ENCODE measurements at regions not wholly inside any gene's neighbourhood (a gene's known extent, or its start where the extent isn't known, plus 50 kb on each side); places are given as distances from the start of the nearest gene placed in this dataset.

GRCh38 chr12:3336606-3337311 lies 154.2 kb upstream of the PRMT8 start:
- DNase-seq (ENCODE audit: low spot score) = peak; percentile 91

DNA sequence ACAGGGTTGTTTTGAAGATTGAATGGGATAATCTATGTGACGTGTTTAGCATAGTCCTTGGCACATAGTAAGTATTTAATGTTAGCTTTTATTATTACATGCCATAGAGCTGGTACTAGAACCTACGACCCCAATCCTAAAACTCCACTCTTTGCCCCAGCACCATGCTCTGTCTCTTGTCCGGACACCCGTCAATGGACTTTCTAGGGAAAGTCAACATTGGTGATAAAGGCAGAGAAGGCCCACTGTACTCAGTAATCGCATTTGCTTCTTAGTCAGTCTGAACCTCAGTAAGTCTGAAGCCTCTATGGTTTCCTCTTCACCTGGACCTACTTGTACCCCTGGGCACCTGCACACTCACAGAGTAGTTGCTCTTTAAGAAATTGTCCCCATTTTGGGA lies 153.1 kb upstream of the PRMT8 start:
- DNase-seq (ENCODE audit: low spot score) = no peak

GRCh38 chr12:3339221-3339620 lies 151.8 kb upstream of the PRMT8 start:
- no peak for DNase-seq (ENCODE audit: low spot score)

DNA sequence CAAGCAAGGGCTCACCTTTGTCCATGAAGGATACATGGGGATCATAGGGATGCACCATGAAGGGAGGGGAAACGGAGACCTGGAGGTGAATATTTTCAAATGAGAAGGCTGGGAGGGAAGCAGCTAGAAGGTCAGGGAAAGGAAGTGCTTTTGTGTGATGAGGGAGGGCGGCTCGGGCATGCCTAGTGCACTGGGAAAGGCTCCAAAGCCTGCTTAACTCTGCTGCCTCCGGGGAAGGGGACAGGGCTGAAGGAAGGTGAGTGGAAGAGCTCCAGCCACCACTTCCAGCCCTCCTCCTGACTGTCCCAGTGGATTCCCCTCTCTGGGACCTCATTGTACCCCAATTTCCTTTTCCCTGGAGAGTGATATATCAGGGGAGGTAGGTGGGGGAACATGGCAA lies 149.4 kb upstream of the PRMT8 start:
- DNase-seq (ENCODE audit: low spot score) = no peak

DNA sequence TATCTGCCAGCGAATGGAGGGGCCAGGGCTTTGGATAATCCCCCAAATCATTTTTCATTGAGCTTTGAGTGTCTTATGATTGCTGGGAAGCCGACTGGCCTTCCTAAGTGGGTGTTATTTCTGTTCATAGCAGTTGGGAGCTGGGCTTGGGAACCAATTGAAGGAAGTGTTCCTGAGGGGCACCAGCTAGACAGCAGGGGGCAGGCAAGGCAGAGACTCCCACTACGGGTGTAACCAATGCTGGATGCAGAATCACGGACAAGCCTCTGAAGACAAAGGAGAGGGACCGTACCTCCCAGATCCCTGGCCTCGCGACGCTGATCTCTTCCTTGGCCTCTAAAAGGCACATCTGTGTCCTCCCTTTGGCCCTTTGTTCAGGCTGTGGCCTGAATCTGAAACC lies 149.0 kb upstream of the PRMT8 start:
- peak; percentile 82 for DNase-seq (ENCODE audit: low spot score)

- no peak for DNase-seq (ENCODE audit: low spot score)
Observed at GRCh38 chr12:3348055-3348454, 142.9 kb upstream of the PRMT8 start.

- no peak for DNase-seq (ENCODE audit: low spot score)
Observed at GRCh38 chr12:3350432-3350831, 140.6 kb upstream of the PRMT8 start.

- DNase-seq (ENCODE audit: low spot score) = no peak
Observed at GRCh38 chr12:3351731-3352130, 139.3 kb upstream of the PRMT8 start.

DNA sequence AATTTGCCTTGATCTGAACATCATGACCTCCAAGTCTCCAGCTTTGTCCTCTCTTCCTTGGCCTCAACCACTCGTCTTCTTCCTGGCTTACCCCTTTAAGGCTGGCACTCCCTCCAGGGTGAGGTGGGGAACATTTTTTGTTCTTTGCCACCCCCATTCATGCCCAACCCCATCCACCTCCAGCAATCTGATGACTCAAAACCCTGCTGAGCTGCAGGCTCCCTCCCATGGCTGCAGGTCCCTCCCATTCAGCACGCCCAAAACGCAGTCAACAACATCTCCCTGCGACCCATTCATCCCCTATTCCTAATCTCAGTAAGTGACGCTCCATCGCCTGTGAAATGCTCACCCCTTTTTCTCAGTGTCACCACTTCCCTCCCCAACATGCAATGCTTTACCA lies 138.8 kb upstream of the PRMT8 start:
- no peak for DNase-seq (ENCODE audit: low spot score)

- no peak for DNase-seq (ENCODE audit: low spot score)
Observed at GRCh38 chr12:3353621-3354020, 137.4 kb upstream of the PRMT8 start.

GRCh38 chr12:3354586-3354985 lies 136.4 kb upstream of the PRMT8 start:
- no peak for DNase-seq (ENCODE audit: low spot score)

DNA sequence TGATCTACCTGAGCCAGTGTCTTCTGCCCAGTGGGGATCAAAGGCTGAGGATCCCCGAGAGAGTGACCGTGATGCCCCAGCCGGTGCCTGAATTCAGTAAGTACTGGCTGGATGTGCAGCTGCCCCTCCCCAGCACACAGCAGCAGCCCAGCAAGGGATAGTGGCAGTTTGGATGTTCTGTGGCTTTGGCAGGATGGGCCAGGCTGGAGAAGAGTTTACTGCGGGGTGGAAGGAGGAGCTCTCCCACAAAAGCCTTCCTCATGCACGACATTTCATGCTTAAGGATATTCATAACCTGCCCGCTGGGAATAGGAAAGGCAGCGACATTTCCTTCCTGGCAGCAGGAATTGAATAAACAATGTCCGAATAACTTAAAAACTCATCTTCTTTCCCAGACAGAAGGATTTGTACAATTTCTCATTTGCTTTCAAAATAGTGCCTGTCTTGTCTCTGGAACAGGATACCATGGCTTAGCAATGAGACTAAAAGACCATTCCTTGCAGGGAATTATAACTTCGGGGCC lies 135.6 kb upstream of the PRMT8 start:
- no peak for DNase-seq (ENCODE audit: low spot score)

DNA sequence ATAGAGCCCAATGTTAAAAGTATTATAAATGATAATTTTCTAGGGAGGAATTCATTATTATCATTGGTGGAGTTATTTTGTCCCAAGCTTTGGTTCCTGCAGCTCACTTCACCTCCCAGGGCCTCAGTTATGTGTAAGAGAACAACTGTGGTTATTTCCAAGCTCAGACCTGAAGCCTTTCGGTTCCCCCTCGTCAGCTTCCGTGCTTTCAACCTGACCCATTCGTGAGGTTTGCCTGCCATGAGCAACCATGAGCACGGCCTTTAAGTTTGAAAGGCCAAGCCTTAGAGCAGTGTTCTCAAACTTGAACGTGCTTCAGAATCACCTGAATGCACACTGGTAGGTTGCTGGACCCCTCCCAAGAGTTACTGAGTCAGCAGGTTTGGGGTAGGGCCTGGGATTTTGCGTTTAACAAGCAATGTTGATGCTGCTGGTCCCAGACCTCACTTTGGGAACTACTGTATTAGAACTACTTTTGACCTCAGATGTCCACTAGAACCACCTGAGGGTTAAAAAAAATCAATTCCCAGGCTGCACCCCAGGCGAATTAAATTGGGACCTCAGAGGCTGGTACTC lies 133.0 kb upstream of the PRMT8 start:
- DNase-seq (ENCODE audit: low spot score) = no peak

DNA sequence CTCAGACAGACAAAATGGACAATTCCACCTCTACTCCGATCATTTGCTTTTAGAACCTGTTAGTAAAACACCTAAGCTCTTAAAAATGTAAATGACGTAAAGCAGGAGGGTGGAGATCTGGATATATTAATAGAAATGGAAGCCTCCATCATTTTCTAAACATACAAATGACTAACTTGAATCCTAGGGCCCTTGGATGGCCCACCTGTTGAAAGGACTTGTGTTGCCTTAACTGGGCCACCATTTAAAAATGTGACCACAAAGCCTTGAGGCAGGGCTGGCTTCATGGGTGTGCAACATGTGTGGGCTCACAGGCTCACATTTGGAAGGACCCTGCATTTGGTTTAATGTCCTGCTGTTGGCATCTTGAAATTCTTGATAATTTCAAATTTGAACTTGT lies 131.5 kb upstream of the PRMT8 start:
- DNase-seq (ENCODE audit: low spot score) = no peak

GRCh38 chr12:3361146-3361545 lies 129.9 kb upstream of the PRMT8 start:
- DNase-seq (ENCODE audit: low spot score) = no peak

- DNase-seq (ENCODE audit: low spot score) = no peak
Observed at GRCh38 chr12:3362737-3363136, 128.3 kb upstream of the PRMT8 start.

DNA sequence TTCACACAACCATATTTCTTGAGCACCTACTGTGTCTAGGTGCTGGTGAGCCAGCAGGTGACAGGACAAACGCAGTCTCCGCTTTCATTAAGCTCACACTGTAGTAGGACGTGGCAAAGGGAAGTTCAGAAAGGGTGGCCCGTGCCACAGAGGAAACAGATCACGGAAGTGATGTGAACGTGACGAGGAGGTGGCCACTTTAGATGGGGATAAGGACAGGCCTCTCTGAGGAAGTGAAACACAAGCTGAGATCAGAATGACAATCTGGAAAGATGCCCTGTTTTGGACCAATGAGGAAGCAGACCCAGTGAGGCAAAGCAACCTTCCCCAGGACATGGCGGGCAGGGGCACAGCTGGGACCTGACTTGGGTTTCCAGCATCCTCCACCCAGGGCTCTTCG lies 127.4 kb upstream of the PRMT8 start:
- no peak for DNase-seq (ENCODE audit: low spot score)

- no peak for DNase-seq (ENCODE audit: low spot score)
Observed at GRCh38 chr12:3364226-3364625, 126.8 kb upstream of the PRMT8 start.

DNA sequence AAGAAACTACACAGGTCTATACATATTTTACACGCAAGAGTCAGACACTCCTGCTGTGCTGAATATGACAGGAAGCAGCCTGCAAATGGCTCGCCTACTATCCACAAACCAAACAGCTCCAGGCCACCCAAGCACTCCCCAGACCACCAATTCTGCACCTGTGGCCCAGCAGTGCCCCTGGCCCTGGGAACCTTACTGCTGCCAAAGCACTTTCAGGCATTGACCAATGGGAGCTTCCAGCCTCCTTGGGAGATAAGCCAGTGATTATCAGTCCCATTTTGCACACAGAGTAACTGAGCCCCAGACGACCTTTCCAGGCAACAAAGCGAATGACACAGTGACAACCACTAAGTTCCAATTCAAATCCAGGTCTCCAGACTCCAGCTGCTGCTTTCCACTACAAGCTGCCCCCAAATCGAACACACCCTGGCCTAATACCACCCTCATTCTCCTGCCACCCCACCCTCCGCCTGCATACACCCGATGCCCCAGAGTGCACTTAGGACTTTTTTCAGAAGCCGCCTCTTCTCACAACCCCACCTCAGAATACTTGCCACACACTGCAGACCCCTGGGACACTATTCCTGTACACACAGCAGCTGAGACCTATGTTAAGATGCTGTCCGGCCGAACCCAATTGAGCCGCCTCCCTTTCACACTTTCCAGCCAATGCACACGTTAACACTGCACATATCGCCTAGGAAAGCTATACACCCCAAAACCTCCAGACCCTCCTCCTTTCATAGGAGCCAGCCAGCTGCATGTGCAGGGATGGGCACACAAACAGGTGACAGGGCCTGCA lies 126.1 kb upstream of the PRMT8 start:
- no peak for DNase-seq (ENCODE audit: low spot score)

DNA sequence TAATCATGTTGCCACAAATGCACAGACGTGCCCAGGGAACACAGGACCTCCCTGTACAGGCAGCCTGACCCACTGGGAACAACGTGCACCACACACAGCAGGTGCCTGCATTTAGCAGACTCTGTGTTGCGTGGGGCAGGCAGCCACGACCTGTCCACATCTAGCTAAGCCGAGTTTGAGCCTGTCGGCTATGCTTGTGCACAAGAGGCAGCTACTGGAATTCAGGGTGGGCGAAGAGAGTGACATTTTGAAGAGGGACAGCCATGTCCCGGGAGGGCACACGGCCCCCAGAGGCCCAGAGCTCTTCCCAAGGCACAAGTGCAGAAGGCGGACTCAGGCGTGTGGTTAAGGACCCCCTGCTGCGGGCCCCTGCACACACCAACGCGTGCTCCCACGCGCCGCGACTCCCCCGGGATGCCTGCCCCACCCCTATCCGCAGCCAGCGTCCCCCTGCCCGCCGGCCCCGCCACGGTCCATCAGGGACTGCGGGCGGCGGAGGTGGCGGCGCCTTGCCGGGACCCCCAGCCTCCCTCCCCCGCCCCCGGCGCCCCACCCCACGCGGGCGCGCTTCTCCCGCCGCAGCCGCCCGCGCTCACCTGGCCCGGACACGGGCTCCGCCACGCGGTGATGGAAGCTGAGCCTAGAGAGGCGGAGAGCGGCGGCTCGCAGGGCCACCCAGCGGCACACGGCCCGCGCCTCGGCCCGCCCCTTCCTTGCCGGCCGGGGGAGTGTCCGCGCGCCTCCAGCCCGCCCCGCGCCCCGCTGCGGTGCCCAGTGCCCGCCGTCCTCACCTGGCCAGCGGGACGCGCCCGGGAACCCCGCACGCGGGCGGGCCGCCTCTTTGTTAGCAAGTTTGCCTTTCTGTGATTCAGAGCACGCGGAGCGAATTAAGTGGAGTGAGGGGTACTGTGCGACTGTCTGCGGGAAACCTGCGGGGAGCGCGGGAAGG lies 125.3 kb upstream of the PRMT8 start:
- DNase-seq (ENCODE audit: low spot score) = no peak

DNA sequence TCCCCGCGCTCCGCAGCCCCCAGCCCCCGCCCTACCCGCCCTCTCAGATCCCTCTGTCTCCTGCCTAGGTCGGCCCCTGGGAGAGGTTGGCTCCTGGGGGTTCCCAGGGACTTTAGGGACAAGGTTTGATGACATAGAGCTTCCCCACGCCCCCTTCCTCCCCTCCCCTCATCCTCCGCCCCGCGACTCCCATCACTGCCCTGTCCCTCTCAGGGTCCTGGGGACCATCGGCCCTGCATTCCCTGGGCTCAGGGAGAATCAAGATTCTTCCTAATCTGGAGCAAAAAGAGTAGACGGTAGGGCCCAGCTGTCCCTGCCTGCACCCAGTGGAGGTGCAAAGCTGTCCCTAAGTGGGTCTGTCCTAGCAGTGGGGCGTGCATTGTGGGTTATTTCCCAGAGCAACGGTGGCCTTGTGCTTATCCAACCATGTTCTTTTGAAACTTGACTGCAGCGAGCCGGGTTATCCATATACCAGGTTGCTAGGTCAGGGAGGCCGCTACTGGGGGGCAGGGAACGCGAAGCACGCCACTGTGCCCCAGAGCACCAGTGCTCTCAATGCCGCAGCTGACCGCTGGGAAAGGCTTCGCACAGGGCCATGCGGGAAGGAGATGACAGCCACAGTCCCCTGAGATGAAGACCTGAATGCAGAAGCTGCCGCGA lies 124.4 kb upstream of the PRMT8 start:
- no peak for DNase-seq (ENCODE audit: low spot score)

Data from Ammon's horn (tissue), 1 donor.